ENCODE measurements at regions not wholly inside any gene's neighbourhood (a gene's known extent, or its start where the extent isn't known, plus 50 kb on each side); places are given as distances from the start of the nearest gene placed in this dataset.

GRCh38 chr5:159456722-159457465, 126.6 kb upstream of the IL12B start (continued):
- TF ChIP-seq, protein P1, sequence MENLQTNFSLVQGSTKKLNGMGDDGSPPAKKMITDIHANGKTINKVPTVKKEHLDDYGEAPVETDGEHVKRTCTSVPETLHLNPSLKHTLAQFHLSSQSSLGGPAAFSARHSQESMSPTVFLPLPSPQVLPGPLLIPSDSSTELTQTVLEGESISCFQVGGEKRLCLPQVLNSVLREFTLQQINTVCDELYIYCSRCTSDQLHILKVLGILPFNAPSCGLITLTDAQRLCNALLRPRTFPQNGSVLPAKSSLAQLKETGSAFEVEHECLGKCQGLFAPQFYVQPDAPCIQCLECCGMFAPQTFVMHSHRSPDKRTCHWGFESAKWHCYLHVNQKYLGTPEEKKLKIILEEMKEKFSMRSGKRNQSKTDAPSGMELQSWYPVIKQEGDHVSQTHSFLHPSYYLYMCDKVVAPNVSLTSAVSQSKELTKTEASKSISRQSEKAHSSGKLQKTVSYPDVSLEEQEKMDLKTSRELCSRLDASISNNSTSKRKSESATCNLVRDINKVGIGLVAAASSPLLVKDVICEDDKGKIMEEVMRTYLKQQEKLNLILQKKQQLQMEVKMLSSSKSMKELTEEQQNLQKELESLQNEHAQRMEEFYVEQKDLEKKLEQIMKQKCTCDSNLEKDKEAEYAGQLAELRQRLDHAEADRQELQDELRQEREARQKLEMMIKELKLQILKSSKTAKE (IDR thresholded peaks at IDR 0.05; ENCODE audit: low read depth, poor library complexity, severe bottlenecking) = peak; percentile 99
- TF ChIP-seq E2F8 (IDR thresholded peaks at IDR 0.05; ENCODE audit: low read depth, partially characterized antibody) (peak; percentile 26), PKNOX1 (IDR thresholded peaks at IDR 0.05) (peak; percentile 47), NFYB (IDR thresholded peaks at IDR 0.05; ENCODE audit: insufficient read depth, low read depth, low read length) (no peak), CEBPB (IDR thresholded peaks at IDR 0.05; ENCODE audit: borderline replicate concordance in 1 of 2, low read depth in 2 of 2, low read length in 2 of 2) (peak in 1 of 2 experiments; percentile 99; a peak in 2 of 4 replicates), BCL11A (IDR thresholded peaks at IDR 0.05; ENCODE audit: low read depth, low read length) (peak; percentile 100), TCF3 (IDR thresholded peaks at IDR 0.05; ENCODE audit: borderline replicate concordance, insufficient read depth, low read depth, low read length) (peak; percentile 96), RELB (IDR thresholded peaks at IDR 0.05; ENCODE audit: low read depth) (peak; percentile 99), NBN (IDR thresholded peaks at IDR 0.05) (peak; percentile 95), ELK1 (IDR thresholded peaks at IDR 0.05; ENCODE audit: low read depth, low read length) (no peak), RELA (IDR thresholded peaks at IDR 0.05; ENCODE audit: borderline replicate concordance, partially characterized antibody) (peak; percentile 96), MEF2B (IDR thresholded peaks at IDR 0.05; ENCODE audit: partially characterized antibody, poor library complexity, severe bottlenecking) (peak; percentile 97), WRNIP1 (IDR thresholded peaks at IDR 0.05; ENCODE audit: borderline replicate concordance, low read depth, low read length) (no peak), ZNF217 (IDR thresholded peaks at IDR 0.05) (peak; percentile 88; the same call in 1 of the 2 replicates)
- TF ChIP-seq, protein P2, sequence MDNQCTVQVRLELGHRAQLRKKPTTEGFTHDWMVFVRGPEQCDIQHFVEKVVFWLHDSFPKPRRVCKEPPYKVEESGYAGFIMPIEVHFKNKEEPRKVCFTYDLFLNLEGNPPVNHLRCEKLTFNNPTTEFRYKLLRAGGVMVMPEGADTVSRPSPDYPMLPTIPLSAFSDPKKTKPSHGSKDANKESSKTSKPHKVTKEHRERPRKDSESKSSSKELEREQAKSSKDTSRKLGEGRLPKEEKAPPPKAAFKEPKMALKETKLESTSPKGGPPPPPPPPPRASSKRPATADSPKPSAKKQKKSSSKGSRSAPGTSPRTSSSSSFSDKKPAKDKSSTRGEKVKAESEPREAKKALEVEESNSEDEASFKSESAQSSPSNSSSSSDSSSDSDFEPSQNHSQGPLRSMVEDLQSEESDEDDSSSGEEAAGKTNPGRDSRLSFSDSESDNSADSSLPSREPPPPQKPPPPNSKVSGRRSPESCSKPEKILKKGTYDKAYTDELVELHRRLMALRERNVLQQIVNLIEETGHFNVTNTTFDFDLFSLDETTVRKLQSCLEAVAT (IDR thresholded peaks at IDR 0.05) = peak; percentile 81
- TF ChIP-seq, protein P3, sequence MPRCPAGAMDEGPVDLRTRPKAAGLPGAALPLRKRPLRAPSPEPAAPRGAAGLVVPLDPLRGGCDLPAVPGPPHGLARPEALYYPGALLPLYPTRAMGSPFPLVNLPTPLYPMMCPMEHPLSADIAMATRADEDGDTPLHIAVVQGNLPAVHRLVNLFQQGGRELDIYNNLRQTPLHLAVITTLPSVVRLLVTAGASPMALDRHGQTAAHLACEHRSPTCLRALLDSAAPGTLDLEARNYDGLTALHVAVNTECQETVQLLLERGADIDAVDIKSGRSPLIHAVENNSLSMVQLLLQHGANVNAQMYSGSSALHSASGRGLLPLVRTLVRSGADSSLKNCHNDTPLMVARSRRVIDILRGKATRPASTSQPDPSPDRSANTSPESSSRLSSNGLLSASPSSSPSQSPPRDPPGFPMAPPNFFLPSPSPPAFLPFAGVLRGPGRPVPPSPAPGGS (IDR thresholded peaks at IDR 0.05; ENCODE audit: borderline replicate concordance, insufficient read depth, low read depth, low read length, poor library complexity, severe bottlenecking) = peak; percentile 100

Measured in GM12878 (cell line).